ENCODE measurements at regions not wholly inside any gene's neighbourhood (a gene's known extent, or its start where the extent isn't known, plus 50 kb on each side); places are given as distances from the start of the nearest gene placed in this dataset.

DNA sequence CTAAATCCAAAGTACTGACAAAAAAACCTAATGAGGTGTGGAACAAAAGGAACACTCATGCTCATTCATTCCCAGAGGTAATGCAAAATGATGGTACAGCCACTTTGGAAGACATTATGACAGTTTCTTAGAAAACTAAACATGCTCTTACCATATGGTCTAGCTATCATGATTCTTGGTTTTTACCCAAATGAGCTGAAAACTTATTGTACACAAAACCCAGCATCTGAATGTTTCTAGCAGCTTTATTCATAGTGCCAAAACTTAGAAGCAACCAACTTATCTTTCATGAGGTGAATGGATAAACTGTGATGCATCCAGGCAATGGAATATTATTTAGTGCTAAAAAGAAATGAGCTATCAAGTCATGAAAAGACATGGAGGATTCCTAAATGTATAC lies 318.4 kb upstream of the OLFM3 start:
- TF ChIP-seq ZFP3 (CRISPR knock-in tag; IDR thresholded peaks at IDR 0.05) (no peak), ZFP30 (CRISPR knock-in tag; IDR thresholded peaks at IDR 0.05) (no peak), ZNF565 (CRISPR knock-in tag; conservative IDR thresholded peaks at IDR 0.05; ENCODE audit: low read depth) (no peak), ZC3H10 (CRISPR knock-in tag; IDR thresholded peaks at IDR 0.05) (no peak), BACH2 (CRISPR knock-in tag; IDR thresholded peaks at IDR 0.05; ENCODE audit: borderline replicate concordance) (no peak), CREB5 (CRISPR knock-in tag; IDR thresholded peaks at IDR 0.05; ENCODE audit: low read depth) (no peak), RARB (CRISPR knock-in tag; IDR thresholded peaks at IDR 0.05) (no peak), SNAI2 (CRISPR knock-in tag; IDR thresholded peaks at IDR 0.05) (no peak), PPARA (CRISPR knock-in tag; IDR thresholded peaks at IDR 0.05; ENCODE audit: borderline replicate concordance) (no peak), ESRRG (CRISPR knock-in tag; IDR thresholded peaks at IDR 0.05) (no peak)
- TF ChIP-seq, protein P1, sequence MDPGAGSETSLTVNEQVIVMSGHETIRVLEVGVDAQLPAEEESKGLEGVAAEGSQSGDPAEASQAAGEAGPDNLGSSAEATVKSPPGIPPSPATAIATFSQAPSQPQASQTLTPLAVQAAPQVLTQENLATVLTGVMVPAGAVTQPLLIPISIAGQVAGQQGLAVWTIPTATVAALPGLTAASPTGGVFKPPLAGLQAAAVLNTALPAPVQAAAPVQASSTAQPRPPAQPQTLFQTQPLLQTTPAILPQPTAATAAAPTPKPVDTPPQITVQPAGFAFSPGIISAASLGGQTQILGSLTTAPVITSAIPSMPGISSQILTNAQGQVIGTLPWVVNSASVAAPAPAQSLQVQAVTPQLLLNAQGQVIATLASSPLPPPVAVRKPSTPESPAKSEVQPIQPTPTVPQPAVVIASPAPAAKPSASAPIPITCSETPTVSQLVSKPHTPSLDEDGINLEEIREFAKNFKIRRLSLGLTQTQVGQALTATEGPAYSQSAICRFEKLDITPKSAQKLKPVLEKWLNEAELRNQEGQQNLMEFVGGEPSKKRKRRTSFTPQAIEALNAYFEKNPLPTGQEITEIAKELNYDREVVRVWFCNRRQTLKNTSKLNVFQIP (CRISPR knock-in tag; IDR thresholded peaks at IDR 0.05; ENCODE audit: borderline replicate concordance, low read depth) = no peak
- TF ChIP-seq, protein P2, sequence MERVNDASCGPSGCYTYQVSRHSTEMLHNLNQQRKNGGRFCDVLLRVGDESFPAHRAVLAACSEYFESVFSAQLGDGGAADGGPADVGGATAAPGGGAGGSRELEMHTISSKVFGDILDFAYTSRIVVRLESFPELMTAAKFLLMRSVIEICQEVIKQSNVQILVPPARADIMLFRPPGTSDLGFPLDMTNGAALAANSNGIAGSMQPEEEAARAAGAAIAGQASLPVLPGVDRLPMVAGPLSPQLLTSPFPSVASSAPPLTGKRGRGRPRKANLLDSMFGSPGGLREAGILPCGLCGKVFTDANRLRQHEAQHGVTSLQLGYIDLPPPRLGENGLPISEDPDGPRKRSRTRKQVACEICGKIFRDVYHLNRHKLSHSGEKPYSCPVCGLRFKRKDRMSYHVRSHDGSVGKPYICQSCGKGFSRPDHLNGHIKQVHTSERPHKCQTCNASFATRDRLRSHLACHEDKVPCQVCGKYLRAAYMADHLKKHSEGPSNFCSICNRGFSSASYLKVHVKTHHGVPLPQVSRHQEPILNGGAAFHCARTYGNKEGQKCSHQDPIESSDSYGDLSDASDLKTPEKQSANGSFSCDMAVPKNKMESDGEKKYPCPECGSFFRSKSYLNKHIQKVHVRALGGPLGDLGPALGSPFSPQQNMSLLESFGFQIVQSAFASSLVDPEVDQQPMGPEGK (CRISPR knock-in tag; IDR thresholded peaks at IDR 0.05; ENCODE audit: borderline replicate concordance) = no peak
- ATAC-seq = no peak

- no peak for ATAC-seq
- TF ChIP-seq ZNF565 (CRISPR knock-in tag; conservative IDR thresholded peaks at IDR 0.05; ENCODE audit: low read depth) (no peak), GLIS3 (CRISPR knock-in tag; IDR thresholded peaks at IDR 0.05) (no peak), ZFP3 (CRISPR knock-in tag; IDR thresholded peaks at IDR 0.05) (no peak), OSR1 (CRISPR knock-in tag; IDR thresholded peaks at IDR 0.05) (no peak), CSDC2 (CRISPR knock-in tag; IDR thresholded peaks at IDR 0.05) (no peak), ISL1 (CRISPR knock-in tag; IDR thresholded peaks at IDR 0.05) (no peak), ZNF70 (CRISPR knock-in tag; IDR thresholded peaks at IDR 0.05) (no peak), TOX (CRISPR knock-in tag; IDR thresholded peaks at IDR 0.05; ENCODE audit: borderline replicate concordance) (no peak), ZFP30 (CRISPR knock-in tag; IDR thresholded peaks at IDR 0.05) (no peak), ESRRG (CRISPR knock-in tag; IDR thresholded peaks at IDR 0.05) (no peak), RARB (CRISPR knock-in tag; IDR thresholded peaks at IDR 0.05) (no peak), TCF4 (CRISPR knock-in tag; IDR thresholded peaks at IDR 0.05; ENCODE audit: borderline replicate concordance) (no peak), PPARA (CRISPR knock-in tag; IDR thresholded peaks at IDR 0.05; ENCODE audit: borderline replicate concordance) (no peak), TSHZ2 (CRISPR knock-in tag; IDR thresholded peaks at IDR 0.05) (no peak), SNAI2 (CRISPR knock-in tag; IDR thresholded peaks at IDR 0.05) (no peak), ZC3H10 (CRISPR knock-in tag; IDR thresholded peaks at IDR 0.05) (no peak), CREB5 (CRISPR knock-in tag; IDR thresholded peaks at IDR 0.05; ENCODE audit: low read depth) (no peak), ZNF8 (CRISPR knock-in tag; IDR thresholded peaks at IDR 0.05) (no peak)
- TF ChIP-seq, protein P1 (CRISPR knock-in tag; IDR thresholded peaks at IDR 0.05; ENCODE audit: borderline replicate concordance, low read depth) = no peak
- TF ChIP-seq, protein P3, sequence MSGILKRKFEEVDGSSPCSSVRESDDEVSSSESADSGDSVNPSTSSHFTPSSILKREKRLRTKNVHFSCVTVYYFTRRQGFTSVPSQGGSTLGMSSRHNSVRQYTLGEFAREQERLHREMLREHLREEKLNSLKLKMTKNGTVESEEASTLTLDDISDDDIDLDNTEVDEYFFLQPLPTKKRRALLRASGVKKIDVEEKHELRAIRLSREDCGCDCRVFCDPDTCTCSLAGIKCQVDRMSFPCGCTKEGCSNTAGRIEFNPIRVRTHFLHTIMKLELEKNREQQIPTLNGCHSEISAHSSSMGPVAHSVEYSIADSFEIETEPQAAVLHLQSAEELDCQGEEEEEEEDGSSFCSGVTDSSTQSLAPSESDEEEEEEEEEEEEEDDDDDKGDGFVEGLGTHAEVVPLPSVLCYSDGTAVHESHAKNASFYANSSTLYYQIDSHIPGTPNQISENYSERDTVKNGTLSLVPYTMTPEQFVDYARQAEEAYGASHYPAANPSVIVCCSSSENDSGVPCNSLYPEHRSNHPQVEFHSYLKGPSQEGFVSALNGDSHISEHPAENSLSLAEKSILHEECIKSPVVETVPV (CRISPR knock-in tag; IDR thresholded peaks at IDR 0.05) = no peak
These were observed 299.4 kb upstream of the OLFM3 start for GRCh38 chr1:102296116-102296515.
